ENCODE measurements at regions not wholly inside any gene's neighbourhood (a gene's known extent, or its start where the extent isn't known, plus 50 kb on each side); places are given as distances from the start of the nearest gene placed in this dataset.
A peak's percentile ranks its signal among the peaks of the same experiment; 100 is the strongest.

DNA sequence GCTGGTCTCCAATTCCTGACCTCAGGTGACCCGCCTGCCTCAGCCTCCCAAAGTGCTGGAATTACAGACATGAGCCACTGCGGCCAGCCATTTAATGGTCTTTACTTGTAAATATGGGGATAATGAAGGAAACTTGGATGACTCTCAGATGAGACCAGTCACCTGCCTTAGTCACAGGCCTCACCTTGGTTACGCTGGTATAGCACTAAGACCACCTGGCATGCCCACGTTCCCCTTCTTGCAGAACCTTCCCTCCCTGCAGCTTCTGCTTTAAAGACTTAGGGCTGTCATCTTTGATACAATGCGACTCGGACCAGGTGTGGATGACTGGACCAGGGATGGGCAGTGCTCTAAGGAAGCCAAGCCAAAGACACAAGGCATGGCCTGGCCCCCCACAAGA is 629.9 kb downstream of the CCDC171 start:
- H3K27me3 ChIP-seq (replicated peaks): no peaks in the 10 kb centered on the region
- TF ChIP-seq, protein P1, sequence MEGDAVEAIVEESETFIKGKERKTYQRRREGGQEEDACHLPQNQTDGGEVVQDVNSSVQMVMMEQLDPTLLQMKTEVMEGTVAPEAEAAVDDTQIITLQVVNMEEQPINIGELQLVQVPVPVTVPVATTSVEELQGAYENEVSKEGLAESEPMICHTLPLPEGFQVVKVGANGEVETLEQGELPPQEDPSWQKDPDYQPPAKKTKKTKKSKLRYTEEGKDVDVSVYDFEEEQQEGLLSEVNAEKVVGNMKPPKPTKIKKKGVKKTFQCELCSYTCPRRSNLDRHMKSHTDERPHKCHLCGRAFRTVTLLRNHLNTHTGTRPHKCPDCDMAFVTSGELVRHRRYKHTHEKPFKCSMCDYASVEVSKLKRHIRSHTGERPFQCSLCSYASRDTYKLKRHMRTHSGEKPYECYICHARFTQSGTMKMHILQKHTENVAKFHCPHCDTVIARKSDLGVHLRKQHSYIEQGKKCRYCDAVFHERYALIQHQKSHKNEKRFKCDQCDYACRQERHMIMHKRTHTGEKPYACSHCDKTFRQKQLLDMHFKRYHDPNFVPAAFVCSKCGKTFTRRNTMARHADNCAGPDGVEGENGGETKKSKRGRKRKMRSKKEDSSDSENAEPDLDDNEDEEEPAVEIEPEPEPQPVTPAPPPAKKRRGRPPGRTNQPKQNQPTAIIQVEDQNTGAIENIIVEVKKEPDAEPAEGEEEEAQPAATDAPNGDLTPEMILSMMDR (IDR thresholded peaks at IDR 0.05; ENCODE audit: low read depth, low read length, missing control alignments): no peak
- in situ Hi-C loops (cut with HindIII; ENCODE audit: low pct_ligation_motif_present, low sequenced_read_pairs): no loop called here

DNA sequence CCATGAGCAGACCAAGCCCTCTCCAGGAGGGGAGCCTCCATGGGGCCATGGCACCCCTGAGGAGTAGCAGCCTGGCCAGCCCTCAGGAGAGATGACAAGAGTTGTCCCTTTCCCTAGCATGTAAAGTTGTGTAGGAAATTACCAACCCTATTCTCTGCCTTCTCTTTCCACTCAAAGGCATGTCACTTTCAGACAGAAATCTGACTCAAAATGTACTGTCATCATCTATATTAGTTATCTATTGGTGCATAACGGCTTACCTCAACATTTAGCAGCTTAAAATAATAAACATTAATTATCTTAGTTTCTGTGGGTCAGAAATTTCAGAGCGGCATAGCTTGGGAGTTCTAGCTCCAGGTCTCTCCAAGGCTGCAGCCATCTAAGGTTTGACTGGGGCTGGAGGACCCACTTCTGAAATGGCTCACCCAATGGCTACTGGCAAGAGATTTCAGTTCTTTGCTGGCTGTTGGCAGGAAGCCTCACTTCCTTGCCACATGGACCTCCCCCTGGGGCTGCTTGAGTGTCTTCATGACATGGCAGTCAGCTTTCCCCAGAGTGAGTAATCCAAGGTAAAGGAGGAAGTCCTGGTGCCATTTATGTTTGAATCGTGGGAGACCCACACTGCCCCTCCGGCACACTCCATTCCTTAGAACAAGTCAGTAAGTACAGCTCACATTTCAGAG is 632.3 kb downstream of the CCDC171 start:
- H3K27ac ChIP-seq: no peak overlapping the region
- H3K36me3 ChIP-seq (replicated peaks): no peaks in the 10 kb centered on the region
- H3K27me3 ChIP-seq (replicated peaks): no peaks in the 10 kb centered on the region
- TF ChIP-seq, protein P1 (IDR thresholded peaks at IDR 0.05; ENCODE audit: low read depth, low read length, missing control alignments): no peak
- in situ Hi-C loops (cut with HindIII; ENCODE audit: low pct_ligation_motif_present, low sequenced_read_pairs): no loop called here
- H3K4me3 ChIP-seq (ENCODE audit: low read depth, low read length): no peak overlapping the region
- no peak for DNase-seq

More for the DNA sequence above, 629.9 kb downstream of the CCDC171 start:
- no peak for DNase-seq
- H3K36me3 ChIP-seq (replicated peaks): no peaks in the 10 kb centered on the region
- H3K27ac ChIP-seq: no peak overlapping the region
- H3K4me3 ChIP-seq (ENCODE audit: low read depth, low read length): no peak overlapping the region

DNA sequence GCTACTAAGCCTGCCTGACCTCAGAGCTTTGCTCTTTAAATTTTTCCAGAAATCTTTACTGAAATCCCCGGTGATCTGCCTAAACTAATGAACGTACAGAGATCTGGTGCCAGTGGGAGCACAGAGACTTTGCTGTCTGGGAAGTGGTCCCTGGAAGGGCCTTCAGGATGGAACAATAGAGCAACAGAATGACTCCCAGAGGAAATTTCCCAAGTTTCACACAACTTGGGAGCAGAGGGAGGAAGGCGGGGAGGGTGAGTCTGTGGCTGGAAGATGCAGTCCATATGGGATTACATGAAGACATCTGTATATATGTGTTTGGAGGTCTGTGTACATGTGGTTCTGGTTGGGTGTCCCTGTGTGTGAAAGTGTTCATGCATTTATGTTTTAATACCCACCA is 638.3 kb downstream of the CCDC171 start:
- TF ChIP-seq, protein P1 (IDR thresholded peaks at IDR 0.05; ENCODE audit: low read depth, low read length, missing control alignments): no peak
- Histone ChIP-seq H3K27me3 (replicated peaks) (no peaks in the 10 kb centered on the region), H3K36me3 (replicated peaks) (no peaks in the 10 kb centered on the region), H3K4me3 (ENCODE audit: low read depth, low read length) (no peak overlapping the region), H3K27ac (peak overlapping the region; percentile 90)
- peak; percentile 18 for DNase-seq
- in situ Hi-C loops (cut with HindIII; ENCODE audit: low pct_ligation_motif_present, low sequenced_read_pairs): no loop called here

DNA sequence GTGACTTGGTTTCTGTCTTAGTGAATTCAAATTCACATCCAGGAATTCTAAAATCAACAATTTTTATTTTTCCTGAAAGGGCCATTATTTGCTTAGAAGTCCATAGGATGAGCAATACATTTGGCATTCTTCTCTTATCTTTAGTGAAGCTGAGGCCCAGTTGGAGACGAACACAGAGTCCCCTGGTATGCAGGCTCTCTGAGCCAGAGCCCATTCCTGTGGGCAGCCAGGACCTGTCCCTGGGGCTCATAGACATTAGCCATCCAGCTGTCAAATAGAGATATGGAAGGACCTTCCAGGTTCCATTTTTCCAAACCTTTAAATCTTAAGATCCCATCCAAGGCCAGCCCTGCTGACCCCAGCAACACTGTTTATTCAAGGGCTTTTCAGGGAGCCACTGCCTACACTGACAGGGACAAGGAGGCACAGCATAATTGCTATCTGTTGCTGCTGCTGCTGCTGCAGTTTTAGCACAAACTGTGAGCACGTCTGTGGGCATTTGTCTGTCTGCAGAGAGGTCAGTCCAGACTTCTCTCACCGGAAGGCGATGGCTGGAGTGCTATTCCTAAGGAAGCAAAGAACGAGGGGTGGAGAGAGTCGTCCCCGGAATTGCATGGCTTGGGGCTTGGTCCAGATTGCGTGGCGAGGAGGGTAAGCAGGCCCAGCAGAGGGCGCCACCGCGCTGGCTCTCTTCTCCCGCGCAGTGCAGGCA is 639.0 kb downstream of the CCDC171 start:
- in situ Hi-C loops (cut with HindIII; ENCODE audit: low pct_ligation_motif_present, low sequenced_read_pairs): no loop called here
- TF ChIP-seq, protein P1 (IDR thresholded peaks at IDR 0.05; ENCODE audit: low read depth, low read length, missing control alignments): peak; percentile 91
- H3K36me3 ChIP-seq (replicated peaks): no peaks in the 10 kb centered on the region
- peak; percentile 94 for DNase-seq
- H3K27ac ChIP-seq: peak overlapping the region; percentile 90
- H3K27me3 ChIP-seq (replicated peaks): no peaks in the 10 kb centered on the region
- no peak overlapping the region for H3K4me3 ChIP-seq (ENCODE audit: low read depth, low read length)

DNA sequence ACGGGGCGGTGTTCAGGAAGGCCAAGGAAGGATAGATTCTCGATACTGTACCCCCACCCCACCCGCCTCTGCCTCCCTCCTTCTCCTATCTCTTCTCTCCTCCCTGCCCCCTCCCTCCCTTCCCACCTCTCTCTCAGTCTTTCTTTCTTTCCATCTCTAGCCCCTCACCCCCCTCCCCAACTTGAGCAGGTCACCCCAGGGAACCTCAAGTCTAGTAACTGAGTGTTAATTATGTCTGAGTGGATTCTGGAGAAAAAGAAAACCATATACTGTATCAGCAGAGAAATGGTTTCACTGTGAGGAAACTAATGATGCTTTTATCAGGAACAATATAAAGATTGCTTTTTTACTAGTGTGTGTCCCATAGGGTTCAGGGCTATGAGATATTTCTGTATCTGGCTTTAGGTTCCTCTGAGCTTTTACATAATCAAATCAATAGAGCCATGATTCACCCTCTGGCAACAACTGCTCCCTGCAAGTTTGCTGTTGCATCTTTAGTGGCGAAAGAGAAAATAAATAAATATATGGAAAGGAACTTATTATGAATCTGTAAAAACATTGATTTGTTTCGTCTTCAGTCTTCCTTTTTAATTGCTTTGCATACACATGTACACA is 639.7 kb downstream of the CCDC171 start:
- Histone ChIP-seq H3K4me3 (ENCODE audit: low read depth, low read length) (no peak overlapping the region), H3K27ac (peak overlapping the region; percentile 90), H3K27me3 (replicated peaks) (no peaks in the 10 kb centered on the region), H3K36me3 (replicated peaks) (no peaks in the 10 kb centered on the region)
- in situ Hi-C loops (cut with HindIII; ENCODE audit: low pct_ligation_motif_present, low sequenced_read_pairs): no loop called here
- DNase-seq: peak; percentile 49
- TF ChIP-seq, protein P1 (IDR thresholded peaks at IDR 0.05; ENCODE audit: low read depth, low read length, missing control alignments): no peak
